NCI-H1092 (cell line): ENCODE measurements at regions not wholly inside any gene's neighbourhood (a gene's known extent, or its start where the extent isn't known, plus 50 kb on each side); places are given as distances from the start of the nearest gene placed in this dataset.
"Not testable (repeated sequence)": the region's sequence is repeated elsewhere in the genome, so short reads cannot be mapped to it uniquely, and the experiment has no call there.

Experiments used
- DNase-seq: peaks from one replicate; lab custom pipeline; 2025; lab: John Stamatoyannopoulos, UW

DNA sequence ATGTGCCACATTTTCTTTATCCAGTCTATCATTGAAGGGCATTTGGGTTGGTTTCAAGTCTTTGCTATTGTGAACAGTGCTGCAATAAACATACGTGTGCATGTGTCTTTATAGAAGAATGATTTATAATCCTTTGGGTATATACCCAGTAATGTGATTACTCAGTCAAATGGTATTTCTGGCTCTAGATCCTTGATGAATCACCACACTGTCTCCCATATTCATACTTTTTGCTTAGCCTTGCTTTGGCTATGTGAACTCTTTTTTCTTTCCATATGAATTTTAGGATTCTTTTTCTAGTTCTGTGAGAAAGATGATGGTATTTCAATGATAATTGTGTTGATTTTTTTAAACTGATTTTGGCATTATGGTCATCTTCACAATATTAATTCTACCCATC is 530.1 kb downstream of the SLC6A15 start:
- not testable (repeated sequence) for DNase-seq

DNA sequence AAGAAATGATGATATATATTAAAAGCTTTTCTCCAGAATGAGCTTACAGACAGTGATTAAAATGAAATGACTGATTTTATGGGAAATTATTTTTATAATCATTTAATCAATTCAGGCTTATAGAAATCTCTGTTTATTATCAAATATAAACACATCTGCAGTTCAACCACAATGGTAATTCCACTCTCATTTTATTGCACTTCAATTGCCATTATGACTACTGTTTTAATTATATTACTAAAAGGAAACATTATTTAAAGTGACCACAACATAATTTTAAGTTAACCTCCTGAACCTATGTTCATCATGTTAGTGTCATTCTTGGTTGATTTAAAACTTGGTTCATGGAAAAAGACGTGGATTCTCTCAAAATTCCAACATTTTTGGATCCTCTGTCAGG is 536.3 kb downstream of the SLC6A15 start:
- DNase-seq = no peak

DNA sequence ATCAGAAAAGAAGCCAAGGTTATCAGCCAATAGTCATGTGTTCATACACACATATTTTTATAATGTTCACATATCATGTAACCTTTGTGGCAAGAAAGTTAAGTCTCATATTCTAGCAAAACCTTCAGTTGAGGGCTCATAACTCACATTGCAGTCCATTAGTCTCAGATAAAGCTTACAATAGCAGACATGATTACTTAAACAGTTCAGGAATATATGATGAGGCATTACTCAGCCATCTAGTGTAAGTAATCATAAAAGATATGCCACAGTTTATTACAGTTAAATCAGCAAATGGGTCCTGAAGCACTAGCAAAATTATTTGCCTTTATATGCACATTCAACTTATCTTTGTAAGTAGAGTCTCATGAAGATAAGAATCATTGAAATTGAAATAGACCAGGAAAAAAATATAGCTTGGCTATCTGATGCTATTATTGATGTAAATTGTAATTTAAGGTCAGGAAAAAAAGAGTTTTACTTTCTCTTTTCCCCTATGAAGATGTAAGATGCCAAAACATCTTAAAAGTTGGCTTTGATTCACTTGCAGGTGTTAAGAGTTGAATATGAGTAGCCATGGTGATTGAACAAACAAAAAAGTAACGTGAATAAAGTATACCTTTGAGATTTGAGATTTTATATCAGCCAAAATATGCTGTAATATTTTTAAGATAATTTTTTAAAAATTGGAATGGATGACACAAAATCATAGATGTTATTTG is 537.0 kb downstream of the SLC6A15 start:
- no peak for DNase-seq

DNA sequence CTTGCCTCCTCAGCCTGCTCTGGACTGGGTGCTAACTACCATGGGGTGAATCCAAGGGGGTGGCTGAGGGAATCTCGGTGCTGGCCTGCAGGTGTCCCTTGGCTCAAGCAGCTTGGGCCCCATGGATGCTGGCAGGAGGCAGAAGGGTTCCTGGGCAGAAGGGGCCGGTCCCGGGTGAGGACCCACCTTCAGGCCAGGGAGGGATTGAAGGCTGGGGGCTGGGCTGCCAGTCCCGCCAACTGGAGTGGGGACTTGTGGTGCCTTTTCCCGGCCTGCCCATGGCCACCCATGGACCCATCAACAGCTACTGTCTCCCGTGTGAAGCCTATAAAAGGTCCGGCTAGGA is 550.1 kb downstream of the SLC6A15 start:
- no peak for DNase-seq

DNA sequence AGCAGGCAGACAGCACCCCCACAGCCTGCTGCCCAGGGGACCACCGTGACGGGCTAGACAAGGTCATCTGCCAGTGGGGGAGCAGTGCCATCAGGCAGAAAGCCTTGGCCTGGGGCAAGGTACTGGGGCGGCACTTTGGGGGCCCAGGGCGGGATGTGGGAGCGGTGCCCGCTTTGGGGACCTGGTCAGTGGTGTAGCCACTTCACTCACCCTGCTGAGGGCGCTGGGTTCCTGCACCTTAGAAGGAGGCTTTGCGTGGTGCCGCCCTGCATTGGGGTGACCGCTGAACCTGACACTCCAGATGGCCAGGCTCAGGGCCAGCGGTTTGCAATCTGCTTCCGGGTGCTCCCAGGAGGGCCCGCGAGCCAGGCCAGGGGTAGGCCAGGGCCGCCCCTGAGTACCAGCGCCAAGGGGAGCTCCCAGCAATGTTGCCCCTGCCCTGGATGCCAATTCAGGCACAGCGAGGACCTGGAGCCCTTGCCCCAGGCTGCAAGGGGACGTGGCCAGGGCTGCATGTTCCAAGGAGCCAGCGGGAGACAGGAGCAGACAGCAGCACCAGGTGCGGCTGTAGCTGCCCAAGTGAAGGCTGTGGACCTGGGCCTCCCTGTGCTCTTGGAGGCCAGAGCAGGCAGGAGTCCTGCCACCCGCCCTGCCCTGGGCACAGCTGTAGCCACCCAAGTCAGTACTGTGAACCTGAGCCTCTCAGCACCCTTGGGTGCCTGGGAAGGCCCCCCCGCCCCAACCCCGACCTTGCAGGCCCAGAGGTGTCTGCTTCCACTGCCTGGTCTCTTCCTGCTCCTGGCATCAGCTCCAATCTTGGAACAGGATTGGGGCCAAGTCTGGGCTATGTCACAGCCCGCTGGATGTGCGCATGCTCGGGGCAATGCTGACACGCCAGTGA is 550.7 kb downstream of the SLC6A15 start:
- DNase-seq = no peak

DNA sequence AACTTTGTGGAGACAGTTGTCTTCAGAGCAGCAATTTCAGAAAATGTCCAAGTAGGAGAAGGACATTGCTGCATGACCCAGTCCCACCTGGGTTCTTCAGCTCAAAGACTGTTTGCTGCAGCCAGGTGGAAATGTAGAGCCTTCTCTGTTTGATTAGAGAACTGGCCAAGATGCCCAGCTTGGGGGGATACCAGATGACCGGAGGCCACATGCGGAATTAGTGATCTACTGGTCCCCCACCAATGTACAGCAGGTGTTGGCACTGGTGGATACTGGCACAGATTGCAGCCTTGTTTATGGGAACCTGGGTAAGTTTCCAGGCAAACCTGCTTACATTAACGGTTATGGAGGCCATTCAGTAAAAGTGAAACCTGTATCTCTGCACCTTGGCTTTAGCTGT is 555.3 kb downstream of the SLC6A15 start:
- no peak for DNase-seq

DNA sequence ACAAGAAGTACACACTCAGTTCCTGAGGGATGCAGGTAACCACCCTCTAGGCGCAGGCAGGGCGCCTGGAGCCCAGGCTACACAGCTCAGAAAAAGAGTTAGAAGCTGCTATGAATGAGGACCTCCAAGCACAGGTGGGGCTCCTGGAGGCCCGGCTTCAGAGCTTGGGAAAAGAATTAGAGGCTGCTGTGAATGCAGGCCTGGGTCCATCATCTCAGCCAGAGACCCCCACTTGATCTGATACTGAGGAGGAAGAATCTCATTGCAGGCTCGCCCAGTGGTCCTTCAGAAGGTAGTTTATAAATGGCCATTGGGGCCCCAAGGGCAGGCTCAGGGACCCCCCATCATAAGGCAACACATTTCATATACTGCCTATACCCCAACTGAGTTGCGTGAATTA is 556.4 kb downstream of the SLC6A15 start:
- DNase-seq = no peak

DNA sequence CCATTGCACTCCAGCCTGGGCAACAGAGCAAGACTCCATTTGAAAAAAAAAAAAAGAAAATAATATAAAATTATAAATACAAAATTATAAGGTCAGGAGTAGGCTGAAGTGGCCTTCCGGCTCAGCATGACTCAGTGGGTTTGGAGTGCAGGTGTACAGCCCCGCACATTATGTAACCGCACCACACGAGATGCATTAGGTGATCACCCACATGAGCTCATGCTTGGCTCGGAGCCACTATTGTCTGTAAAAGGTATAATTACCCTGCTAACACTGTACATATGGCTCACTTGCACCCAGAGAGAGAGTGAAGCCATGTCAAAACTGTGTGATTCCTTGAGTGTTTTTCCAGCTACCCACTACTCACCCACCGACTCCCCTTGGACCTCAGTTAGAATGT is 557.0 kb downstream of the SLC6A15 start:
- DNase-seq = no peak

DNA sequence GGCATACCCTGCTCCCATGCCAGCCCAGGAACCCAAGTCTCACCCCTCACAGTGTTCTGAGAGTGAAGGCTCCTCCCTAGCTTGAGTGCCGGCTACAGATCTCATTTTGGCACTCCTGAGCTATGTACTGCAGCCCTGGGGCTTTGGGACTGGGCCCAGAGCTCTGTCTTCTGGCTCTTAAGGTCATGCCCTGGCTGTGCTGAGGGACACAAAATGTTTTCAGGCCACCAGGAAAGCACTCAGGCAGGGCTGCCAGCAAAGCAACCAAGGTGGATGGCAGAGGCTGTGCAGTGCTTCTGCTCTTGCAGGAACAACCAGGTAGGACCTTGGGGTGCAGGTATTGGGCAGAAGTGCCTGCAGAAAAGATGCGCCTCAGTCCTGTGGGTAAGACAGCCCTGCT is 564.0 kb downstream of the SLC6A15 start:
- no peak for DNase-seq

DNA sequence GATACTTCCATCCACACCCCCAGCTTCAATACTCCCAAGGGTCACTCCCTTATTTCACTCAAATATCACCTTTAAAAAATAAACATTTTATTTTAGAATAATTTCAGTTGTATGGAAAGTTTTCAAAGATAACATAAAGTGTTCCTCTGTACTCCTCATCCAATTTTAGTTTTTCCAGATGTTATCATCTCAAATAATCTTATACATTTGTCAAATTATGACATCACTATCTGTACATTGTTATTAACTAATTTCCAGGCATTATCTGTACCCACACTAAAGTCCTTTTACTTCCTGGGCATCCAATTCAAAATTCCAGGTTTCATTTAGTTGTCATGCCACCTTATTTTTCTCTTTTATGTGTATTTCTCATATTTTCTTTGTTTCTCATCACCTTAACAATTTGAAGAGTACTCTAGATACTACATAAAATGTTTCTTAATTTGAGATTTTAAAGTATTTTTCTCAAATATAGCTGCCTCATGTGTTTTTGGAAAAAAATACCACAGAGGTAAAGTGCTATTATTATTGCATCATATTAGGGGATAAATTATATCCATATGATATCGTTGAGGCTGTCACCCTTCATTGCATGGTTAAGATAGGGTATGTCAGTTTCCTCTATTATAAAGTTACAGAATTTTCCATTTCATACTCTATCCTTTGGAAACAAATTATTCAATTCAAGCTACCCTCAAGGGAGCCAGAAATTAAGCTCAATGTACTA is 571.0 kb downstream of the SLC6A15 start:
- DNase-seq = no peak

DNA sequence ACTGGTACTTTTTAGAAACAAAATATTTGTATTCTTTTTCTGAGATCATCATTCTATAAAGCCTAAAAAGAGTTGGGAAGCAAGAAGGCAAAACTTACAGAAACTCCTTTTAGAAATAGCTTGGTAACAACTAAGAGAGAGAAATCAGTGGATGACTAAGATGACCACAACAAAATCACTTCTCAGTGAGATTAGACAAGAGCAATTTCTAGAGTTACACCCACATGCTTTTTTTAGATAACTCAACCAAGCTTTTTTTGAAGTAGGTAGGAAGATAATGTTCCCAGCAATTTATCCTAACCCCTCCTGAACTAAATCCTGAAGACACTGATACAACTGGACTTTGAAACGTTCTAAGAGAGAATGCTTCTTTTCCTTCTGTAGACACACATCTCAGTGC is 576.4 kb downstream of the SLC6A15 start:
- DNase-seq = no peak

DNA sequence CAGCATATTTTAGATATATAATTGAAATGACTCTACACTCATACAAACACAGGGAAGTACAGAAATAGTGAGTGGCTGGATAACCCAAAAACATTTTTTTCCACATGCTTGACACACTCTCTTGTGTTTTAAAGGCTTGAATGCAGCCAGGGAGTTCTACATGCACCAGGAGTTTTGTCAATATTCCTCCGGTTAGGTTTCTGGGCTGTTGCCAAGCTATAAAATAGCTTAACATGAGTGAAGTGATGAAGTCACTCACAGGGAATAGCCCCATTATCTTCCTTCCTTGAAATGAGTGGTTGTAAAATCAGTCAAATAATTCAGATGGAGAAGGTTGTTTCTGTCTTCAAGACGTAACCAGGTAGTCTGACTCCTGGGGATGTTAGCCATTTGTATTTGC is 582.7 kb downstream of the SLC6A15 start:
- DNase-seq = no peak

DNA sequence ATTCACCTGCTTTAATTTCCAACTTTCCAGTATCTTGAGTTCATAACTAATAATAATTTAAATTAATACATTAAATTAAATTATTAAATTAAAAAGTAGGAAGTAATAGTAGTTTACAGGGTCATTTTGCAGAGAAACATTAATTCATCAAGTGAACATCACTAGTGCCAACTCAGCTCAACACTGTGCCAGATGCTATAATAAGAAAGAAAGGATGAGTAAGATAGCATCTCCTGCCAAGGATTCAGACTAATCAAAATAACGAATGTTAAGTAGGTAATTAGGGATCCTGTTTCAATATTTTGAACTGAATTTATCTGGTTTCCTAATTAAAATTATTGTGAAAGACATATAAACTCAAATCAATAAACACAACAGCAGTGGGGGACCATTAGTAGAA is 596.7 kb downstream of the SLC6A15 start:
- no peak for DNase-seq

DNA sequence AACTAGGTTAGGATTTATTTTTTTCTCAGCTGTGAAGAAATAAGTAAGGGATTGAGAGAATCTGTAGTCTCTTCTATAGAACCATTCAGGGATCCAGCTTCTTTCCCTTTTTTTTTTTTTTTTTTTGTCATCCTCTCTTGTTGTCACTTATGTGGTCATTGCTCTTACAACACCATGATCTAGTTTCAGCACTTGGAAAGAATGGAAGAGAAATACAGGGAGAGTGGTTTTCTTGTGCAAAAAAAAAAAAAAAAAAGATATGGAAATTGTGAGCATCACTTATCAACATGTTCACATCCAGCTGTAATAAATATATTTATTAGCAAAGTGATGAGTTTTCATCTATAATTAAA is 599.3 kb downstream of the SLC6A15 start:
- DNase-seq = no peak

DNA sequence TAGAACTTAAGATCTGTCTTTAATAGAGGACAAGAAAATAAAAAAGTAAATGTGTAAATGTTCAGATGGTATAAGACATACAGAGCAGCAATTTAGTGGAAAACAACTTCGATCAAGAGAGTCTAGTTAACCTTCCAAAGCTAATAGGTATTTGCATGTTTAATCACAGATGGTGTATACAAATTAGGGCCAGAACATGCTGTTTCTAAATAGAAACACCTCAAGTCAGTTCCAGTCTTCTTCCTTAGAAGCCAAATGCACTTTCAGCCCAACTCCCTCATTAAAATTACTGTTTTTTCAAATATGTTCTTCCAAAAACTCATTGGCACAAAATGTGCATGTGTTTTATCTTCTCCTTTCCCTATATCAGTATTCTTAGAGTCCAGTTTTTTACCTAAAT is 604.4 kb downstream of the SLC6A15 start:
- no peak for DNase-seq

DNA sequence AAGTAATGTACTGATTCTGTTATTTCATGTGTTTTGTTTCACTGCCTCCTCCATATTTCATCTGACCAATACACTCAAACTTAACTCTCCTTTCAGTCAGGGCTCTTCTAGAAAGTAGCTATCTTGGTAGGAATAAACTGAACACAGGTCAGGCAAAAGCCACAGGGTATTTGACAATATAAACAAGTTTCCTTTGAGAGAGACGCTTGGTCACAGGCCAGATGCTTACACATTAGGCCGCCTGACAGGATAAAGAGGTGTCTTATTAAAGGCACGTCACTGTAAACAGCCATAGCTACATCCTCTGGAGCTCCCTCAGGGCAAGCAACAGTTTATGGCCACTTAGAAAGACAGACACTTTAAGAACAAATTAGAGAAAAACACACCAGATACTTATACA is 607.5 kb downstream of the SLC6A15 start:
- DNase-seq = no peak

DNA sequence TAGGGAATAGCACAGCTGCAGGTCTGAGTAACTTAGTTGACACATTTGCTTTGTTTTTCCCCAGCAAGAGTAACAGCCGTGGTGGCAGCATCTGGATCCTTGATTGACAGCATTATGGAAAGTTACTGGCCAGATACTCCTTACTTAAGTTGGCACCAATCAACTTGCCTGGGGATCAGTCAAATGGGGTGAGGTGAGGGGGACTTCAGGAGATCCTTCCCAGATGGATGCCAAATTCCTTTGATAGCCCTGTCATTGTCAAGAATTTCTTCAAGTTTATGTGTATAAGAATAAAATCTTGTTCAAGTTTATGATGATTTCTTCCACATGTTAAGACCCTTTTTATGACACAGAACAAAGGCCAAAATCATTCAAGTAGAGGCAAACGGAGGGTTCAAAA is 618.4 kb downstream of the SLC6A15 start:
- DNase-seq = no peak

DNA sequence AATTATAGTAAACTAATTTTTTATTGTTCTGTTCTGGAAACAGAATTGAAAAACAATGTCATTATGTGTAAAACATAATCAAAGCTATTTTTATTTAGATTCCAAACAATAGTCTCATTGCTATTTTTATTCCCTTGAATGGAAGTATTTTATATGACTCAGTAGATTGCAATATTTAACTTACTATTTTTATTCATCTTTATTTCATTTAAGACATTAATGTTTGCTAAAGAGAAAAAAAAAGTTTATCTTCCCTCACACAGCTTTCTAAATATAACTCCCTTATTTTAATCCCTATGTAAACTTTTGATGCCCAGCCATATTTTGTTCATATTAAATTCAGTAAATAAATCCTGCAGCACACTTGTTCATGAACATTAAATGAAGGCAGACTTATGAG is 622.4 kb downstream of the SLC6A15 start:
- no peak for DNase-seq

DNA sequence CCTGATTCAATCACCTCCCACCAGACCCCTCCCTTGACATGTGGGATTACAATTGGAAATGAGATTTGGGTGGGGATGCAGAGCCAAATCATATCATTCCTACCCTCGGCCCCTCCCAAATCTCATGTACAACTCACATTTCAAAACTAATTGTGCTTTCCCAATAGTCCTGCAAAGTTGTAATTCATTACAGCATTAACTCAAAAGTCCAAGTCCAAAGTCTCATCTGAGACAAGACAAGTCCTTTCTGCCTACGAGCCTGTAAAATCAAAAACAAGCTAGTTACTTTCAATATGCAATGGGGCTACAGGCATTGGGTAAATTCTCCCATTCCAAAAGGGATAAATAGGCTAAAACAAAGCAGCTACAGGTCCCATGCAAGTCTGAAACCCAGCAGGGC is 634.6 kb downstream of the SLC6A15 start:
- DNase-seq = no peak

DNA sequence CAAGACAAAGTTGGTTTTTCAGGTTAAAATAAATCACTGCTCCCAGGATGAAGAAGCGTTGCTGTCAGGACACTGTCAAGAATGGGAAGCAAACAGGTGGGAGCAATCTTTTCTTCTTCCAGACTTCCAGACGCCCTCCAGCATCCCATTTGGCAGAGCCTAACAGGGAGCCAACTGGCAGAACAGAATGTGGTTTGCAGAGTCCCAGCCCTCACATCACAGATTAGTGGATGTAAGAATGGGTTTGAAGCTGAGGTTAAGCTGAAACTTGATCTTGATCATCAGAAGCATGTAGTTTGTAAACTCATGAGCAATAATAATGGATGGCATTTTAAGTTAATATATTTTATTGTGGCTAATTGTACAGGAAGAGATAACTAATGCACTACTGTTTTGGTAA is 636.4 kb downstream of the SLC6A15 start:
- no peak for DNase-seq

DNA sequence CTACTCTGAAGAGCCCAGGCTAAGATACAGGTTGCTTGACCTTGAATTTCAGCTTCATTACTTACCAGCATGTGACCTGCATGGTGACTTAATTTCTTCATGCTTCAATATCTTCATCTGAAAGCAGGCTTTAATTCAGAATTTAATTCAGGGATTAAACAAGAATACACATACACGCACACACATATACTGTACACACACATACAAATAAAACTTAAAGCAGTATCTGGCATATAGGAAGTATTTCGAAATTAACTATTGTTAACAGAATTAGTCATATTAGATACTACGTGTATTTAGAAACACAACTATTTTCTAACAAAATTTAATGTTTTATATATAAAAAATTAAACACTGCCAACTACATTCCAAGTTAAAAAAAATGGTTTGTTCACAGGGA is 640.3 kb downstream of the SLC6A15 start:
- no peak for DNase-seq

DNA sequence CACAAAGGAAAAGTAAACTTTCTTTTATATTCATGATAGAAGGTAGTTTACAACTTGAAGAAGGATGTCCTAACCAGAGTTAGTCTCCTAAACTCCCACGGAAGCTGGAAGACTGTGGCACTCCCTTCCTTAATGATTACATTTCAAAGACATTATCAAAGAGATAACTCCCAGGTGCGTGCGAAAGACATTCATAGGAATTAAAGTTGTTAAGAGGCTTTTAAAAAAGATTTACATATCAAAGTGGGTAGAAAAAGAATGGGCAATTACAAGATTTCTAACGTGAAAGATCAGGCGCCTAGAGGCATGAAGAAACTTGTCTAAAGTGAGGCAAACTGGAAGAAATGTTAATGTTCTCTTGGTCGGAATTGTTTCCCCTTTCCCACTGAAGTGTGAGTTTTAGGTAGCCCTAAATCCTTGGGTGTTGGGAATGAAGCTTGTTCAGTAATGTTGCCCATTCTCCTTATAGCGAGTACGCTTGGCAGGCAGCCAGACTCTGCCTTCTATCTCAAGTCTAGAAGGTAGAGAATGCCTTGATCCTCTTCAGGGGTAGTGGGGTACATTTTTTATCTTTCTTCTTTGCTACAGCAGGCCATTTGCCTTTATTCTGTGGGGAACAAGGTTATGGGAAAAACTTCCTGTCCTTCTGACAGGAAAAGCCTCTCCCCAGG is 642.0 kb downstream of the SLC6A15 start:
- DNase-seq = no peak

DNA sequence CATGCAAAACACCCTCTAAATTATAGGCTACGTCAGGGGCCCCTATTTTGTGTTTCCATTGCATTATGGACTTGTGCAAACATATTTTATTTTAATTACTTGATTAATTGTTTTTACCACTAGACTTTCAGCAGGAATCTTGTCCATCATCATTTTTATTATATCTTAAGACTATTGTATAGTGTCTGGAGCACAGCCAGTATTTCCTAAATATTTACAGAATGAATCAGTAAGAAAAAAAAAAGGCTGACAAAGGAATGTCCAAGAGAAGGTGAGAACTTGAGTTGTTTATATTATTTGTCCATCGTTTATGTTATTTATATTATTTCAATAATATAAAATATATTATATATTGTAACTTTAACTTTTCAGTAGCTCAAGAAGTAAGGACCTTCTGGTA is 664.7 kb downstream of the SLC6A15 start:
- DNase-seq = no peak
